ENCODE measurements at regions not wholly inside any gene's neighbourhood (a gene's known extent, or its start where the extent isn't known, plus 50 kb on each side); places are given as distances from the start of the nearest gene placed in this dataset.
"Not testable (repeated sequence)": the region's sequence is repeated elsewhere in the genome, so short reads cannot be mapped to it uniquely, and the experiment has no call there.

DNA sequence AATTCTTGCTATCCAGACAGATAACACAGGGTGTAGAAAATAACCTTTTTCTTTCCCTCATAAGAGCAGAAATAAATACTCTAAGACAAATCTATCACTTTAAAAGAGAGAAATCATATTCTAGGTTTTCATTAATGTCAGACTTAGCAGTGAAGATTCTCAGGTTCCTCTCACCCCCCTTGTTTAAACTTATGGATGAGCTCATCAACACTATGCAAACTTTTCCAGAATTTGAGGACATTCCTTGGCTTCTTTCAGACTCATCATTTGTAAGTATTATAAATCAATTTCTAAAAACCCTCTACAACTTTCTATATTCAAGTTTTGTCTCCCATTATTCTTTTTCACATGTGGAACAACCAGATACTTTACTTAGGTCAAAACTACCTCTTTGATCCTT is 374.9 kb upstream of the TRPC7 start:
- DNase-seq (ENCODE audit: low read depth in 2 of 2), result no peak

DNA sequence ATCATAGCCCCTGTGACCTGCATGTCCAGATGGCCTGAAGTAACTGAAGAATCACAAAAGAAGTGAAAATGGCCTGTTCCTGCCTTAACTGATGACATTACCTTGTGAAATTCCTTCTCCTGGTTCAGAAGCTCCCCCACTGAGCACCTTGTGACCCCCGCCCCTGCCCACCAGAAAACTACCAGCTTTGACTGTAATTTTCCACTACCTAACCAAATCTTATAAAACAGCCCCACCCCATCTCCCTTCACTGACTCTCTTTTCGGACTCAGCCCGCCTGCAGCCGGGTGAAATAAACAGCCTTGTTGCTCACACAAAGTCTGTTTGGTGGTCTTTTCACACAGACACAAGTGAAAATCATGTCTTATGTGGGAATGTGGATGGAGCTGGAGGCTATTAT is 373.9 kb upstream of the TRPC7 start:
- not testable (repeated sequence) for DNase-seq (ENCODE audit: low read depth in 2 of 2)

DNA sequence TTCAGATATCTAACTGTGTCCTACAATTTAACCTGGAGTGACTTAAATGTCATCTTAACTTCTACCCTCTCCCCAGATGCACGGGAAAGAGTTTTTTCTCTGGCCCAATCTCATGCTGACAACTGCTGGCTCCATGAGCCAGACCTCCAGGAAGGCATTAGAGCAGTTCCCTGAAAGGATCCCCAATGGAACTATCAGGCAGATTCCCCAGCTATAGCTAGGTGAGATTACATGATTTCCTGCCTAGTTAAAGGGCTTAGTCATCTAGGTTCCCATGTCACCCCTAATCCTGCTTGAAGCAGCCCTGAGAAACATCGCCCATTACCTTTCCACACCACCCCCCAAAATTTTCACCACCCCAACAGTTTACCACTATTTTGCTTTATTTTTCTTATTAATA is 373.5 kb upstream of the TRPC7 start:
- no peak for DNase-seq (ENCODE audit: low read depth in 2 of 2)

DNA sequence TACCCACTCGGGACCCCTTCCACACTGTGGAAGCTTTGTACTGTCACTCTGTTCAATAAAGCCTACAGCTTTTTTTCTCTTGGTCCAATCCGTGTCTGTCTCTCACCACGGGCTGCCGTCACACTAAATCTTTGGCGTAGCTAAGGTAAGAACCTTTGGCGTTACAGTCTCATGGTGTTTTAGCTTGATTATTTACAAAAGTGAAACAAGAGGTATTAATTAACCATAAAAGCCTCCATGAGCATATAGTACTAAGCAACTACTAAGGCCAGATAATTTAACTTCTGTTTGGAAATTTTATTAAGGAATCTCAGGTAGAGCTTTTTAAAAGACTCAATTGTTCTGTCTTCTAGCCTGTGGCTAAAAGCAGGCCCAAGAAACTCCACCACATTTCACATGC is 370.7 kb upstream of the TRPC7 start:
- DNase-seq (ENCODE audit: low read depth in 2 of 2), result no peak

DNA sequence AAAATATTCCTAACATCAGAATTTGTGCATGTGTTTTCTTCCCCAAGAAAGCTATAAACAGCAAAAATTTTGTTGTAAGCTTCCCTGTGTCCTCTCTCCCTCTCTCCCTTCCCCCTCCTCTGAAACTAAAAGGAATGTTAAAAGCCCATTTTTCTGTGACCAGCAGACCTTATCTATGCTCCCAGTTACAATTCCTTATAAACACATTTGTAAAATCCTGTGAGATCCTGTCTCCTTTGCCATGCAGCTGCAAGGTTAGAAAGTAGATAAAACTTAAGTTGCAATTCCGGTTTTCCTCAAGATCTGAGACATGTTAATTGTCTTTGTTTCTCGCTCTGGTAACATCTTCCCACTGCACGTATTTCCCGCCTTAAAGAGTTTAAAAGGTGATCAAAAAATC is 370.3 kb upstream of the TRPC7 start:
- DNase-seq (ENCODE audit: low read depth in 2 of 2), result not testable (repeated sequence)

DNA sequence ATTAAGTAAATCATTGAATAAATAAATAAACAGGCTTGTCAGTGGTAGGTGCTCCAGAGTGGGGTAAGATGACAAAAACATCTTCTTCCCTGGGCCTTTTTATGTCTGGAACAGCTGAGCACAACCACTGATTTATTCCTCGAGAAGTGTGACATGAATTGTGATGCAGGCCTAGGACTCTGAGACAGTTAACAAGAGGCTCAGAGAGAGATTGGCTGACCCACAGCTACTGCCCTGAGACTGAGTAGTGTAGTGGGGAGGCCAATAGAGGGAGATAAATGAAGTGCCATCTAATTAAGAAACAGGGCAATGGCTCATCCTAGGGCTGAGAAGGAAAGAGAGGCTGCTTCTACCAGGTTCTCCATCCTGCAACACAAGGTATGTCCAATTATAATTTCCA is 369.3 kb upstream of the TRPC7 start:
- no peak for DNase-seq (ENCODE audit: low read depth in 2 of 2)

DNA sequence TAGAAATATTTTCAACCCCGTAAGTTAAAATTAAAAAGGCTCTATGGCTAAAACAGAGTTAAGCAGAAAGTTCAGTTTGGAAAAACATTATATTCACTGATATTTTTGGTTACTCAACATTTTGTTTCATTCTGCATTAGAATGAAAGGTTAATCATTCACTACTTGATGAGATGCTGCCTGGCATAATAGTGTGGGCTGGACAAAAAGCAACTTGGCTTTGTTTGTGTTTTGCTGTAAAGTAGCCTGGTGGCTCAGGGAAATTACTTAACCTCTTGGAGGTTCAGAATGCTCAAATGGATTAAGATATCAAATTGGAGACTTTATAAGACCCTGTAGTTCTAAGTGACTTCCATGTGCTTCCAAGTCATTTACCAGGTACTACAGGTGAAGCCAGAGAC is 367.4 kb upstream of the TRPC7 start:
- DNase-seq (ENCODE audit: low read depth in 2 of 2), result no peak

DNA sequence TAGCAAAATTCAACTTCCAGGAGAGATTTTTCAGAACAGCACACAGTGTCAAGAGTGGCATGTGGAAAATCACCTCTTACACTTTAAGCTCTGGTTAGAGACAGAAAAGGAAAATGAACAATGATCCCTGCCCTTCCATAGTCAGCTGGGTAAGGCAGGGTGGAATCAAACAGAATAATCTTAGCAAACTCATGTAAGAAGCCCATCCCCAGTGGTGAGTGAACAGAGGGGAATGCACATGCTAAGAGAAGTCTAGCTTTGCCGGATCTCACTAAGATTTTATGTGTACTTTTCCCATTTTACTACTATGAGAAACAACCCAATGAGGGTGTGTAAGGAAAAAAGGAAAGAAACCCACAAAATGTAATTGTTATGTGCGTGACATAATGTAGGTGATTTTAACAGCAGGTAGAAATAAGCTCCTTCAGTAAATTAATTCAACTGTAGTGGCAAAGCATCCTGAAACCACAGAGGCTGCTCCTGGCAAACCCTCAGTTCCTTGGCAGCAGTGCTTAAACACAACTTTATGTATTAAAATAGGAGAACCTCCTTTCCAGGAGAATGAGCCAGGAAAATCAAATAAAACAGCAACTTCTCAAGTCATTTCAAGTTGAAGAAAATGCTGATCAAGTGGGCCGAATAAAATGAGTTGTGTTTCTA is 366.0 kb upstream of the TRPC7 start:
- DNase-seq (ENCODE audit: low read depth in 2 of 2), result no peak

DNA sequence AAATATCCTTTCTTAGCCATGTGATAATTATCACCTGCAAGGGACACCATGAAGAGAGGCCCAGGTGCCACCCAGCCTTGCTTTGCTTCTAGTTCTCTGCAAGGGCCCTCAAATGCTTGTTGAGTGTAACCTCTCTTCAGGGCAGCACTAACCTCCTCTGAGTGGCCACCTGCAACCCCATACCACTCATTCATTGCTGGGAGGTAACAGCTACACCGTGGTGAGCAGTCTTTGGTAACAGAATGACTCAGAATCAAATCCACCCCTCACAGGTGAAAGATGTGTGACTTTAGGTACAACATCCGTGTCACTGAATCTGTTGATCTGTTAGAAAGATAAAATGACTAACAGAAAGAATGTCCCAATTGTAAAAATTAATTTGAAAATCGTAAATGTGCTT is 365.1 kb upstream of the TRPC7 start:
- DNase-seq (ENCODE audit: low read depth in 2 of 2), result no peak

DNA sequence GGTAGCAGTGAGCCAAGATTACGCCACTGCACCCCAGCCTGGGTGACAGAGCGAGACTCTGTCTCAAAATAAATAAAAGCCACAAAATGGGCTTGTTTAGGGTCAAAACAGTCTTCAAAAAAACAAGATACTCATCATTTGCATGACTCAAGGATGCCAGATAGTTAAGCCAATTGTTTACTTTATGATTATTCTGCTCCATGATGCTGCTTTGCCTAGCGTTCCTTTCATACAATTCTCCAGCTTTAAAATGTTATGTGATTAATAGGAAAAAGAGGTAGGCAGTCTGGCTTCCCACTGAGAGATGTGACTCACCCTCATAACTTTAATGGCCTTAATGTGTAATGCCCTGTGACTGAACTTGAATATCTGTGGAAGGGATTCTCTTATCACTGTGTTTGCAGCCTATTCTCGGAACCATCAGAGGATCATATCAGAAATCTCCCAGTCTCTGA is 364.6 kb upstream of the TRPC7 start:
- no peak for DNase-seq (ENCODE audit: low read depth in 2 of 2)

DNA sequence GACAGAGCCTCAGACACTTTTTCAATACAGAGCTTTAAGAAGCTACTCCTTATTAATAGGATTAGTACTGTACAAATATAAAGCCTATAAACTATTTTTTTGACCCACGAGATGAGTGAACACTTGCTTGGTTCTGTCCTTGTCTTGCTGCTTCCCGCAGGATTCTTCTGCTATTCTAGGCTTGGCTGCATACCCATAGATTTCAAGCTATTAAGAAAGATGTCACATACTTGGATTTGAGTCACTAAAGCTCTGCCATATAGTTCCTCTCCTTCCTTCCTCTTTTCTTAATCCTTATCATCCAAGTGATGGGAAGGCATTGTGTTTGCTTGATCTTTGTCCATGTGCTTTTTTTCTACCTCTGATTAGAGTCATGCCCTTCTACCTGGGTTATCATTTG is 361.2 kb upstream of the TRPC7 start:
- DNase-seq (ENCODE audit: low read depth in 2 of 2), result no peak

DNA sequence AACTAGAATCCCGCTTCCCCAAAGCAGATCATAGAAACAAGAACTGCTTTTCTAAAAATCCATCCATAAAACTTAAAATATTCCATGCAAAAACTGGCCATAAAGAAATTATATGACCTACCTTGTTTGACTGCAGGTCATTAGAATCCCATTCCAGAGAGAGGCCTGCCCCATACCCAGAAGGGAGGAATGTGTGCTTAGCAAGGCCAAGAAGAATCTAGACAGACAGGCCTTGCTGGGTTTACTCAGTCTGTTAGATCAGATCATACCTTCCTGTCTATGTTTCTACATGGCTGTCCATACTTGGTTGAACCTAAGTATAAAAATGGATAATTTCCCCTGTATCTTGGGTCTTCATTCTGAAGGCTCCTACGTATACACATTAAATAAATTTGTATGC is 358.8 kb upstream of the TRPC7 start:
- no peak for DNase-seq (ENCODE audit: low read depth in 2 of 2)

DNA sequence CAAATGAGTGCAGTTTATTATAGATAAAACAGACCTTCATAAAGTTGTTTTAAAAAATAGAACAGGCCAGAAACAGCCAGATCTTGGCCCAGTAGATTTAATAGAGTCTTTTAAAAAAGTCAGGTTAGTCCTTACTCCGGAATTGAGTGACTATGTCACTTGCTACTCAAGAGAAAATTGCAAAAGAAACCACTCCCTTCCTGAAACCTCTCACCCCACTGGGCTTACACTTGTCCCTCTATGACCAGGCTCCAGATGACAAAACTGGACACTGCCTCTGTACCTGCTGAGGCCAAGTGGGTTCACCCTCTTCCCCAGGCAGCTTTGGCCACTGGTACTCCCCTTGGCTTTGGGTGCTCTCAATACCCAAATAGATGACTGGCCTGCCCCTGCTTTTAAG is 357.2 kb upstream of the TRPC7 start:
- DNase-seq (ENCODE audit: low read depth in 2 of 2), result no peak

DNA sequence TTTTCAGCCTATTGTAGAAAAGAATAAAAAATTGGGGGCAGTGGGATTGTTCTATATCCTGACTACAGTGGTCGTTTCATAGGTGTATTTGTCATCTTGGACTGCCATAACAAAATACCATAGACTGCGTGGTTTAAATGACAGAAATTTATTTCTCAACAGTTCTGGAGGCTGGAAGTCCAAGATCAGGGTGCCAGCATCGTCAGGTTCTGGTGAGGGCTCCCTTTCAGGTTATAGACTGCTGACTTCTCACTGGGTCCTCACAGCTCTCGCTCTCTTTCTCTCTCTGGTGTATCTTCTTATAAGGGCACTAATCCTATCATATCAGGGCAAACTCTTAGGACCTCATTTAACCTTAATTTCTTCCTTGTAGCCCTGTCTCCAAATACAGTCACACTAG is 356.7 kb upstream of the TRPC7 start:
- DNase-seq (ENCODE audit: low read depth in 2 of 2), result no peak

DNA sequence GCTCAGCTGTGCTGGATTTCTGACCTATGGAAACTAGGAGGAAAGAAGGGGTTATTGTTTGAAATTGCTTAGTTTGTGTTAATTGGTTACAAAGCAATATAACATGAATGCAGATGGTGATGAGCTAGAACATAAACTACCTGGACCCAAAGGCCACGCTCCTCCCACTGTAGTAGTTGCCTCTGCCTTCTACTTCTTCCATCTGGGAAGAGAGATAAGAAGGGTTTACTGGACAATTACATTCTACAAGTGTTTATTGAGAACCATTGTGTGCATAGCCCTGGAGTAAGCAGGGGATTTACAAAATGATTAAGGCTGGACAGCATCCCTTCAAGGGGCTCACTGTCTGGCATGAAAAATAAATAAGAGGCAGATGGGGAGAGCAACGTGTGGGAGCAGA is 355.3 kb upstream of the TRPC7 start:
- DNase-seq (ENCODE audit: low read depth in 2 of 2), result no peak

DNA sequence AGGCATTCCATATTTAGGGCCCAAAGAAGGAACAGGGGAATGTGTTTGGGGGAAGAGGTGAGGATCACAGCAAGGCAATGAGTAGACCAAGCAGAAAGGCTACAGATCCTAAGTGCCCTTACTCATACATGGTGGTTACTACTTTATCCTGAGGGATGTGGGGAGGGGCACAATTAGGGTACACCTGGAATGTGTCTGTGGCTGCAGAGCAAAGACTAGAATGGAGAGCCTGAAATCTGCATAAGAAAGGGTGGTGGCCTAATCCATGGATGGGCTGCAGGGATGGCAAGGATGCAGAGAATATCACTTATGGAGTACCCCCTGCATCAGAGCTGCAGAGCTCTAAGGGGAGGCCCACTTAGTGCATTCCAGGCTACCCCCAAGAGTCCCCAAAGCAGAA is 352.6 kb upstream of the TRPC7 start:
- DNase-seq (ENCODE audit: low read depth in 2 of 2), result no peak

DNA sequence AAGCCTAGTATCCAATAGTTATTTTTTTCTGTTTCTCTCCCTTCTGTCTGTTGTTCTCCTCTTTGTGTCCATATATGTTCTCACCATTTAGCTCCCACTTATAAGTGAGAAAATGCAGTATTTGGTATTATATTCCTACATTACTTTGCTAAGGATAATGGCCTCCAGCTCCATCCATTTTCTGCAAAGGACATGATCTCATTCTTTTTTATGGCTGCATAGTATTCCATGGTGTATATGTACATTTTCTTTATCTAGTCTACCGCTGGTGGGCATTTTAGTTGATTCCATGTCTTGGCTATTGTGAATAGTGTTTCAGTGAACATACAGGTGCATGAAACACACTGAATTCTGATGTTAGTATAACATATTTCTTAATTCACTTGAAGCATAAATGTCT is 348.9 kb upstream of the TRPC7 start:
- DNase-seq (ENCODE audit: low read depth in 2 of 2), result no peak

DNA sequence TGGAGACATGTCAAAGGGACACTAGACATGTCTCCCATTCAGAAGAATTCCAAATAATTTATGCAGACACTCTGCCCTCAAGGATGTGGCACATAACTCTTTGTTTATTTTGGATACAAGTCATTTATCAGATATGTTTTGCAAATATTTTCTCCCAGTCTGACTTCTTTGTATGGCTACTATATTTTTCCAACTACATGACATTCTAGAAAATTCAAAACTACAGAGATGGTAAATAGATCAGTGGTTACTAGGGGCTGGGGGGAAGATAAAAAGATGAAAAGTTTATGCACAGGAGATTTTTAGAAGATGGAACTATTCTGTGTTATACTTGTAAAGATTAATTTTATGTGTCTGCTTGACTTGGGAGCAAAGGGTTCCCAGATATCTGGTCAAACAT is 347.3 kb upstream of the TRPC7 start:
- DNase-seq (ENCODE audit: low read depth in 2 of 2), result no peak

DNA sequence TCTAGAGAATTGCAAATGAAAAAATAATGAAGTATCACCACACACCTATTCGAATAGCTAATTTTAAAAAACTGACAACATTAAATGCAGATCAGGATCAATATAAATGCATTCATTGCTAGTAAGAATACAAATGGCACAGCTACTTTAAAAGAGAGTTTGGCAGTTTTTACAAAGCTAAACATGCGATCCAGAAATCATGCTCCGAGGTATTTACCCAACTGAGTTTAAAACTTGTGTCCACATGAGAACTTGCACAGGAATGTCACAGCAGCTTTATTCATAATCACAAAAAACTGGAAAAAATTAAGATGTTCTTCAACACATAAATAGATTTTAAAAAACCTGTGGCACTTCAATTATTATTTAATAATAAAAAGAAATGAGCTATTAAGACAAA is 345.5 kb upstream of the TRPC7 start:
- no peak for DNase-seq (ENCODE audit: low read depth in 2 of 2)

DNA sequence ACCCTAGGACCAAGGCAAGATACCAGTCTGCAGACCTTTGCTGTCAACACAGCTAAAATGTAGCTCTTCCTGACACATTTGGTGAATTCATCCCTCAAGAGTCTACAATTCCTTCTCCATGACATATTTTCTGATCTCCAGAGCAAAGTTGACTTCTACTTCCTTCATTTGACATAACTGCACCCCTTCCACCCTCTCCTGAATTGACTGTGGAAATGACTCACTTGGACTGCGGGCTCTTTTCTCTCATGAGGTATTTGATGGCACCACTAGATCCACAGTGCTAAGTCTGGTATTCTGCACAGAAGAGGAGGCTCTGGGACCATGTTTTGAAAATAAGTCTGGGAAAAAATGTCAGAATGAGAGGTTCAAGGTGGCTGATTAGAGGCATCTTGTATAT is 338.4 kb upstream of the TRPC7 start:
- DNase-seq (ENCODE audit: low read depth in 2 of 2), result no peak

DNA sequence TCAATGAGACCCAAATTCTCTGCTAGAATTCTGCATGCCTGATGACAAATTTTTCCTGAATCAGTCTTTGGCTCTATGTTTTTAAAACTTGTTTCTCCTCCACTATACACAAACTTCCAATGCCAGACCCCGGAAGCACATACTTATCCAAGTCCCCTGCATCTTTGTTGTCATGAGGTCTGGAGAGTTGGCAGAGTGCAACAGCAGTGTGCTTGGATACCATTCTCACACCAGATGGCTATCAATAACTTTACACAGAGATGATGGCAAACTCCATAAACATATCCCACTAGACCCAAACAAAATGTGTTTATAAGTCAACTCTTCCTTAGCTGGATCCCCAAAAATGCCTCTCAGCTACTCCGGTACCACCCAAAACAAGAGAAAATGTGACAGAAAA is 337.7 kb upstream of the TRPC7 start:
- no peak for DNase-seq (ENCODE audit: low read depth in 2 of 2)

DNA sequence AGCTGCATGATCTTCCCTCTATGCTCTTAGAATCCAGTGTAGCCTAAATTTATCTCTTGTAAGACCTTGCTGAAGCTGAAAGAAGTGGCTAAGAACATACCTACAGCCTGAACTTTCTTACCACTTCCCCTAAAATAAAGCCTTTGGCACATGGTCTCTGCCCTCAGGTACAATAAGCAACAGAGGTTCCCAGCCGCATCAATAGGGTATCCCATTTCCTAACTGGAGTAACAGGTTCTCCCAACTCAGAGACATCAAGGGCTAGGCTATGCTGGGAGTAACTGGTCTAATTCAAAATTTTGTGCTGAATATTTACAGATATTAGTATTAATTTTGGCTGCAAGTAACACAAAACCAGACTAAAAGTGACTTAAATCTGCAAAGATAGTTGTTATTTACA is 335.8 kb upstream of the TRPC7 start:
- no peak for DNase-seq (ENCODE audit: low read depth in 2 of 2)

DNA sequence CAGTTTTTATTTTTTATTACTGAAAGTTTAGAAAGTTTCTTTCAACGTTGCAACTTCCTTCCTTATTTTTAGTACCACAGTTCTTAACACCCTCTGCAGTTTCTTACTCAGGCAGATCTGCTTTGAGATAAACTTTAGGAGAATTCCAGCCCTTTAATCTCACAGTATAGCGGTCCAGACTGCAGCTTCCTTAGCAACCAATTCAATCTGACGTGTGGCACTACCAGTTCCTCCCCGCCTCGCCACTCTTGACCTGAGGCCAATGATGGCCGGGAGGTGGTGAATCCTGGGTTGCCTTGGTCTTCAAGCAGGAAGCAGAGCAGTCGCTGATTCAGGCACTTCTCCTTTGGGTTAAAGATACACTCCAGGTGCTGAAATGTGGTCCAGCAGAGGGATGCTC is 334.3 kb upstream of the TRPC7 start:
- DNase-seq (ENCODE audit: low read depth in 2 of 2), result no peak

DNA sequence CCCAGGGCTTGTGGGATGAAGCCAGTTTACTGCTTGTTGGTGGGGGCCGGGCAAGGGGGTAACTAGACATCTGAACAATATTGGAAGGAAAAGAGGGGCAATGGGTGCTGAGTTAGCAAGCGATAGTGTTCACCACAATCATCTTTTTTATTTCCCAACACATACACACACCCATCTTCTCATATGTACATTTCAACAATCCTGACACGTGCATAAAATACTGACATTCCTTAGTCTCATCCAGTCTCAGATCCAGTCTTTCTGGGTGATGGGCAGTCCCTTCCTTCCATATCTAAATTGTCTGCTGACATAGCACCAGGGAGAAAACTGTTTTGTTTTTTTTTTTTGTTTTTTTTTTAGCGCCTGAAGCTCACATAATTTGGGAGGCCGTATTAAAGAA is 333.6 kb upstream of the TRPC7 start:
- no peak for DNase-seq (ENCODE audit: low read depth in 2 of 2)

DNA sequence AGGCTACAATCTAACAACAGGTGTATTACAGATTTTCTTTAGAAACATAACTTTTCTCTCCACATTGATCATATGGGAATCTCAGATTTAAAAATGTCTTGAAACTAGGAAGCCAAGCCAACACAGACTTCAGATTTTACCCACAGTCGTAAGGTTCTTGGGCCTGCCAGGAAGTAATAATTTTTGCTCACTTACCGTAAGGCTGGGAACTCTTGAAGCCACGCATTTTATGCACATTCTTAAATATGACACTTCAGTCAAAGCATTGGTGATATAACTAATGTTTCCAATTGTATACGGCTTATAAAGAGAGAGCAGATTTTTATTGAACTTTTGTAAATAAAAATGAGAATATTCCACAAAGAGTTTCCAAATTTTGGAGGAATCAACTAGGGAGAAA is 328.9 kb upstream of the TRPC7 start:
- DNase-seq (ENCODE audit: low read depth in 2 of 2), result no peak
